PC-3 (cell line): ENCODE measurements at regions not wholly inside any gene's neighbourhood (a gene's known extent, or its start where the extent isn't known, plus 50 kb on each side); places are given as distances from the start of the nearest gene placed in this dataset.

ENCODE experiments used
- ATAC-seq: fragments of 200-7000 bp; cut with Tn5 transposase; 2 replicates; pipeline ENCODE4 v1.9.1; 2020; ENCODE audit warnings: mild to moderate bottlenecking, moderate library complexity
- BruUV-seq: library from RNA; stranded (reverse); fragments of 400-500 nt; replicated peaks from 2 replicates; lab custom pipeline; 2021; lab: Mats Ljungman, UMichigan
- CTCF ChIA-PET: fragments of 300-600 bp; sonication (Branson Sonifier 250); formaldehyde crosslinking; loops from one replicate; lab custom pipeline; 2022; ENCODE audit warnings: antibody characterized with exemption; lab: Charles Lee
- POLR2A ChIA-PET: fragments of 300-600 bp; sonication (Branson Sonifier 250); formaldehyde crosslinking; loops from one replicate; lab custom pipeline; 2022; ENCODE audit warnings: antibody characterized with exemption; ENCODE audit not compliant: unreplicated experiment; lab: Charles Lee
- DNase-seq: peaks from one replicate; pipeline ENCODE4 v3.0.0-alpha.2; 2015
- H2AFZ ChIP-seq: fragments of 300-600 bp; sonication (generic); 2 replicates; pipeline ENCODE4 v1.6.0; 2016; ENCODE audit warnings: antibody characterized with exemption, low read length
- H3F3A ChIP-seq: fragments of 300-600 bp; sonication (generic); one replicate; pipeline ENCODE4 v1.6.0; 2017; ENCODE audit warnings: antibody characterized with exemption, low read length, control low read depth, mild to moderate bottlenecking; ENCODE audit not compliant: unreplicated experiment
- H3K27ac ChIP-seq: fragments of 300-600 bp; sonication (generic); 2 replicates; pipeline ENCODE4 v1.5.1; 2016; ENCODE audit warnings: mild to moderate bottlenecking, low read length
- H3K27me3 ChIP-seq: fragments of 300-600 bp; sonication (generic); 2 replicates; pipeline ENCODE4 v1.6.1; 2016; ENCODE audit warnings: low read length, mixed read lengths
- H3K36me3 ChIP-seq: fragments of 300-600 bp; sonication (generic); 2 replicates; pipeline ENCODE4 v1.6.1; 2016; ENCODE audit warnings: low read depth, mixed run types, low read length, mixed read lengths
- H3K4me1 ChIP-seq: fragments of 300-600 bp; sonication (generic); 2 replicates; pipeline ENCODE4 v1.5.1; 2016; ENCODE audit warnings: low read length; ENCODE audit not compliant: insufficient read depth
- H3K4me2 ChIP-seq: fragments of 300-600 bp; sonication (generic); 2 replicates; pipeline ENCODE4 v1.6.0; 2016; ENCODE audit warnings: low read length
- H3K4me3 ChIP-seq: fragments of 300-600 bp; sonication (generic); 2 replicates; pipeline ENCODE4 v1.5.1; 2016; ENCODE audit warnings: mild to moderate bottlenecking, low read length, mixed read lengths
- H3K79me2 ChIP-seq: fragments of 300-600 bp; sonication (generic); 2 replicates; pipeline ENCODE4 v1.6.1; 2017; ENCODE audit warnings: low read length, mixed read lengths
- H3K9ac ChIP-seq: fragments of 300-600 bp; sonication (generic); 2 replicates; pipeline ENCODE4 v1.6.0; 2016; ENCODE audit warnings: mild to moderate bottlenecking, low read length
- H3K9me2 ChIP-seq: fragments of 300-600 bp; sonication (generic); replicated peaks from 2 replicates; pipeline ENCODE4 v1.6.1; 2016; ENCODE audit warnings: mixed run types, low read length, mixed read lengths
- H3K9me3 ChIP-seq: fragments of 300-600 bp; sonication (generic); 2 replicates; pipeline ENCODE4 v1.6.1; 2016; ENCODE audit warnings: low read length, mixed read lengths
- H4K20me1 ChIP-seq: fragments of 300-600 bp; sonication (generic); 2 replicates; pipeline ENCODE4 v1.6.1; 2016; ENCODE audit warnings: low read length, mixed read lengths
- CTCF ChIP-seq: fragments of 300-600 bp; sonication (generic); conservative IDR thresholded peaks from 2 replicates; pipeline ENCODE4 v1.5.1; 2017; ENCODE audit warnings: antibody characterized with exemption, low read depth, mild to moderate bottlenecking, low read length
- EZH2 ChIP-seq: fragments of 300-600 bp; sonication (generic); IDR thresholded peaks from one replicate; pipeline ENCODE4 v1.6.1; 2017; ENCODE audit warnings: antibody characterized with exemption, mild to moderate bottlenecking, low read length; ENCODE audit not compliant: unreplicated experiment
- EZH2phosphoT487 ChIP-seq: fragments of 300-600 bp; sonication (generic); IDR thresholded peaks from 2 replicates; pipeline ENCODE4 v1.6.1; 2018; ENCODE audit warnings: mild to moderate bottlenecking, antibody characterized with exemption, low read length, borderline replicate concordance
- intact Hi-C: fragments of 100-400 bp; cut with micrococcal nuclease; formaldehyde crosslinking; loops from 2 replicates; pipeline ENCODE4 v1.9.0; 2023

GRCh38 chr4:18458465-18458864 is 436.9 kb upstream of the LCORL start:
- Histone ChIP-seq H3K4me3 (no peak overlapping the region), H3K9ac (no peak overlapping the region), H3K9me2 (no peaks in the 10 kb centered on the region), H2AFZ (no peak overlapping the region), H3K36me3 (no peaks in the 10 kb centered on the region), H3K4me1 (no peaks in the 10 kb centered on the region), H3K79me2 (no peaks in the 10 kb centered on the region), H4K20me1 (no peaks in the 10 kb centered on the region), H3K27ac (no peak overlapping the region), H3K27me3 (no peaks in the 10 kb centered on the region), H3K9me3 (no peaks in the 10 kb centered on the region), H3F3A (no peaks in the 10 kb centered on the region), H3K4me2 (no peak overlapping the region)
- ChIA-PET CTCF (no interaction called here), POLR2A (no interaction called here)
- TF ChIP-seq CTCF: no peak
- no peak for TF ChIP-seq EZH2
- no peak for TF ChIP-seq EZH2phosphoT487
- no peak for ATAC-seq
- BruUV-seq: no TSS peak
- no peak for DNase-seq
- intact Hi-C loops: no loop called here

GRCh38 chr4:18454349-18454748 is 432.8 kb upstream of the LCORL start:
- H3K9me2 ChIP-seq: no peaks in the 10 kb centered on the region
- ChIA-PET POLR2A (no interaction called here), CTCF (no interaction called here)
- no peak overlapping the region for H3K4me3 ChIP-seq
- no TSS peak for BruUV-seq
- 0 out of 2 replicates have a peak, but pooled peaks cover 3% of the 10 kb centered on the region for H3K27me3 ChIP-seq
- no peaks in the 10 kb centered on the region for H3K36me3 ChIP-seq
- H3K9ac ChIP-seq: no peak overlapping the region
- no peak for TF ChIP-seq EZH2
- TF ChIP-seq EZH2phosphoT487: no peak
- TF ChIP-seq CTCF: no peak
- H3F3A ChIP-seq: no peaks in the 10 kb centered on the region
- ATAC-seq (no peak), DNase-seq (no peak)
- no peak overlapping the region for H2AFZ ChIP-seq
- H3K79me2 ChIP-seq: no peaks in the 10 kb centered on the region
- no peaks in the 10 kb centered on the region for H3K4me1 ChIP-seq
- intact Hi-C loops: no loop called here
- H3K9me3 ChIP-seq: no peaks in the 10 kb centered on the region
- no peak overlapping the region for H3K4me2 ChIP-seq
- H4K20me1 ChIP-seq: no peaks in the 10 kb centered on the region
- no peak overlapping the region for H3K27ac ChIP-seq

GRCh38 chr4:18445110-18445509 is 423.6 kb upstream of the LCORL start:
- TF ChIP-seq EZH2 (no peak), EZH2phosphoT487 (no peak), CTCF (no peak)
- Histone ChIP-seq H2AFZ (no peak overlapping the region), H4K20me1 (no peaks in the 10 kb centered on the region), H3K4me2 (no peak overlapping the region), H3K79me2 (no peaks in the 10 kb centered on the region), H3K9me3 (no peaks in the 10 kb centered on the region), H3K27me3 (no peaks in the 10 kb centered on the region), H3K9me2 (no peaks in the 10 kb centered on the region), H3K4me1 (no peaks in the 10 kb centered on the region), H3K4me3 (no peak overlapping the region), H3K36me3 (no peaks in the 10 kb centered on the region), H3F3A (no peaks in the 10 kb centered on the region), H3K9ac (no peak overlapping the region), H3K27ac (no peak overlapping the region)
- intact Hi-C loops: no loop called here
- BruUV-seq: no TSS peak
- ATAC-seq: no peak
- DNase-seq: no peak
- ChIA-PET CTCF (no interaction called here), POLR2A (no interaction called here)
